Glutamatergic neuron (in vitro differentiated cells): ENCODE measurements at regions not wholly inside any gene's neighbourhood (a gene's known extent, or its start where the extent isn't known, plus 50 kb on each side); places are given as distances from the start of the nearest gene placed in this dataset.

Experiments
- DNase-seq: peaks from one replicate; pipeline ENCODE4 v3.0.0; 2022
- H3K27ac Mint-ChIP-seq: one replicate; pipeline ENCODE4 v1.8.0; 2020; ENCODE audit warnings: mild to moderate bottlenecking, mixed read lengths, inconsistent platforms; ENCODE audit not compliant: unreplicated experiment
- H3K27me3 Mint-ChIP-seq: one replicate; pipeline ENCODE4 v1.8.0; 2020; ENCODE audit warnings: mild to moderate bottlenecking, moderate library complexity, mixed read lengths, inconsistent platforms; ENCODE audit not compliant: unreplicated experiment
- H3K36me3 Mint-ChIP-seq: one replicate; pipeline ENCODE4 v1.8.0; 2020; ENCODE audit warnings: mild to moderate bottlenecking, mixed read lengths, inconsistent platforms; ENCODE audit not compliant: unreplicated experiment
- H3K4me1 Mint-ChIP-seq: one replicate; pipeline ENCODE4 v1.8.0; 2020; ENCODE audit warnings: mild to moderate bottlenecking, low read depth, mixed read lengths, inconsistent platforms; ENCODE audit not compliant: unreplicated experiment
- H3K4me3 Mint-ChIP-seq: one replicate; pipeline ENCODE4 v1.8.0; 2020; ENCODE audit warnings: mild to moderate bottlenecking, mixed read lengths, inconsistent platforms; ENCODE audit not compliant: unreplicated experiment
- H3K9me3 Mint-ChIP-seq: one replicate; pipeline ENCODE4 v1.8.0; 2020; ENCODE audit warnings: mild to moderate bottlenecking, moderate library complexity, mixed read lengths, inconsistent platforms; ENCODE audit not compliant: unreplicated experiment
- CTCF ChIP-seq: fragments of 200-600 bp; sonication (generic); IDR thresholded peaks from one replicate; pipeline ENCODE4 v1.5.0; 2021; ENCODE audit not compliant: partially characterized antibody, unreplicated experiment

GRCh38 chr11:110038201-110038600 is 55.0 kb upstream of the ZC3H12C start:
- no peaks in the 10 kb centered on the region for H3K4me1 Mint-ChIP-seq
- H3K4me3 Mint-ChIP-seq: no peak overlapping the region
- H3K9me3 Mint-ChIP-seq: no peaks in the 10 kb centered on the region
- H3K27me3 Mint-ChIP-seq: peaks cover 3% of the 10 kb centered on the region
- H3K36me3 Mint-ChIP-seq: no peaks in the 10 kb centered on the region
- H3K27ac Mint-ChIP-seq: no peak overlapping the region
- DNase-seq: no peak
- TF ChIP-seq CTCF: no peak
